OCI-LY1 (cell line): ENCODE measurements at regions not wholly inside any gene's neighbourhood (a gene's known extent, or its start where the extent isn't known, plus 50 kb on each side); places are given as distances from the start of the nearest gene placed in this dataset.
"Not testable (repeated sequence)": the region's sequence is repeated elsewhere in the genome, so short reads cannot be mapped to it uniquely, and the experiment has no call there.

Experiments
- H2AFZ ChIP-seq: fragments of 200-600 bp; sonication (generic), shearing (Covaris generic); 2 replicates; pipeline ENCODE4 v1.6.0; 2014; ENCODE audit warnings: antibody characterized with exemption, mild to moderate bottlenecking, low read length
- H3F3A ChIP-seq: fragments of 200-600 bp; sonication (generic), shearing (Covaris generic); 2 replicates; pipeline ENCODE4 v1.6.0; 2014; ENCODE audit warnings: mild to moderate bottlenecking, antibody characterized with exemption, low read length, moderate library complexity; ENCODE audit not compliant: insufficient read depth
- H3K27ac ChIP-seq: fragments of 200-600 bp; sonication (generic); 2 replicates; pipeline ENCODE4 v1.5.1; 2014; ENCODE audit warnings: low read length, mixed run types, mild to moderate bottlenecking, low read depth; ENCODE audit not compliant: poor library complexity, severe bottlenecking
- H3K27me3 ChIP-seq: fragments of 200-600 bp; sonication (generic); 2 replicates; pipeline ENCODE4 v1.6.0; 2014; ENCODE audit warnings: antibody characterized with exemption, mild to moderate bottlenecking, low read length, moderate library complexity; ENCODE audit not compliant: insufficient read depth
- H3K36me3 ChIP-seq: fragments of 200-600 bp; sonication (generic); 2 replicates; pipeline ENCODE4 v1.6.1; 2014; ENCODE audit warnings: mild to moderate bottlenecking, antibody characterized with exemption, low read length, moderate library complexity, mixed read lengths; ENCODE audit not compliant: insufficient read depth
- H3K4me1 ChIP-seq: fragments of 200-600 bp; sonication (generic); 2 replicates; pipeline ENCODE4 v1.5.1; 2014; ENCODE audit warnings: mild to moderate bottlenecking, low read length, moderate library complexity; ENCODE audit not compliant: insufficient read depth, severe bottlenecking
- H3K4me2 ChIP-seq: fragments of 200-600 bp; sonication (generic), shearing (Covaris generic); 2 replicates; pipeline ENCODE4 v1.6.1; 2014; ENCODE audit warnings: low read length
- H3K4me3 ChIP-seq: fragments of 200-600 bp; sonication (generic); 2 replicates; pipeline ENCODE4 v1.5.1; 2014; ENCODE audit warnings: low read length, low read depth, mild to moderate bottlenecking, mixed read lengths; ENCODE audit not compliant: poor library complexity, severe bottlenecking
- H3K79me2 ChIP-seq: fragments of 200-600 bp; shearing (Covaris generic); 2 replicates; pipeline ENCODE4 v1.6.1; 2016; ENCODE audit warnings: mixed run types, low read length, mixed read lengths; ENCODE audit not compliant: insufficient read depth
- H3K9ac ChIP-seq: fragments of 200-600 bp; sonication (generic), shearing (Covaris generic); 2 replicates; pipeline ENCODE4 v1.6.1; 2014; ENCODE audit warnings: mild to moderate bottlenecking, low read length, mixed read lengths
- H3K9me2 ChIP-seq: fragments of 200-600 bp; sonication (generic), shearing (Covaris generic); 2 replicates; pipeline ENCODE4 v1.6.1; 2014; ENCODE audit warnings: low read depth, mild to moderate bottlenecking, low read length, mixed read lengths
- H3K9me3 ChIP-seq: fragments of 200-600 bp; shearing (Covaris generic); 2 replicates; pipeline ENCODE4 v1.6.1; 2014; ENCODE audit warnings: low read length, mixed read lengths
- H4K20me1 ChIP-seq: fragments of 200-600 bp; sonication (generic), shearing (Covaris generic); 2 replicates; pipeline ENCODE4 v1.6.0; 2016; ENCODE audit warnings: mild to moderate bottlenecking, low read length; ENCODE audit not compliant: insufficient read depth
- CTCF ChIP-seq: fragments of 200-600 bp; sonication (generic), shearing (Covaris generic); IDR thresholded peaks from 2 replicates; pipeline ENCODE4 v1.5.1; 2017; ENCODE audit warnings: mild to moderate bottlenecking, antibody characterized with exemption, low read length, moderate library complexity, mixed read lengths
- EZH2 ChIP-seq: fragments of 200-600 bp; sonication (generic), shearing (Covaris generic); IDR thresholded peaks from 2 replicates; pipeline ENCODE4 v1.8.0; 2017; ENCODE audit warnings: borderline replicate concordance, mixed run types, mild to moderate bottlenecking, antibody characterized with exemption, low read length, moderate library complexity, mixed read lengths

- Histone ChIP-seq H3K9me3 (no peaks in the 10 kb centered on the region), H4K20me1 (no peaks in the 10 kb centered on the region), H3K36me3 (no peaks in the 10 kb centered on the region), H3K4me3 (no peak overlapping the region), H3F3A (no peaks in the 10 kb centered on the region), H3K27ac (no peak overlapping the region), H3K4me2 (no peak overlapping the region), H3K9ac (no peak overlapping the region), H3K4me1 (no peaks in the 10 kb centered on the region), H3K9me2 (no peaks in the 10 kb centered on the region), H3K27me3 (no peaks in the 10 kb centered on the region), H2AFZ (no peak overlapping the region), H3K79me2 (no peaks in the 10 kb centered on the region)
- TF ChIP-seq CTCF (no peak), EZH2 (no peak)
Measured at GRCh38 chr5:174491761-174492350, 232.5 kb upstream of the MSX2 start.

GRCh38 chr5:174493530-174493929 lies 230.9 kb upstream of the MSX2 start:
- H3K4me2 ChIP-seq = no peak overlapping the region
- H2AFZ ChIP-seq = no peak overlapping the region
- no peak for TF ChIP-seq EZH2
- TF ChIP-seq CTCF = no peak
- no peaks in the 10 kb centered on the region for H3K9me3 ChIP-seq
- no peaks in the 10 kb centered on the region for H3K27me3 ChIP-seq
- H3K4me3 ChIP-seq = no peak overlapping the region
- no peaks in the 10 kb centered on the region for H3F3A ChIP-seq
- H3K79me2 ChIP-seq = no peaks in the 10 kb centered on the region
- no peaks in the 10 kb centered on the region for H3K36me3 ChIP-seq
- H4K20me1 ChIP-seq = no peaks in the 10 kb centered on the region
- no peaks in the 10 kb centered on the region for H3K9me2 ChIP-seq
- no peaks in the 10 kb centered on the region for H3K4me1 ChIP-seq
- H3K27ac ChIP-seq = no peak overlapping the region
- H3K9ac ChIP-seq = no peak overlapping the region

- H3K79me2 ChIP-seq, H3K9ac ChIP-seq, H3K36me3 ChIP-seq, H3K4me3 ChIP-seq, H3K27me3 ChIP-seq, H3K9me3 ChIP-seq, H2AFZ ChIP-seq, H3K9me2 ChIP-seq, H3K4me1 ChIP-seq, H3K4me2 ChIP-seq, H3F3A ChIP-seq, H3K27ac ChIP-seq, H4K20me1 ChIP-seq: not testable (repeated sequence)
Measured at GRCh38 chr5:174497939-174498338, 226.4 kb upstream of the MSX2 start.

GRCh38 chr5:174498575-174498974 lies 225.8 kb upstream of the MSX2 start:
- H3K9me3 ChIP-seq, H4K20me1 ChIP-seq, H3K27me3 ChIP-seq, H3K4me1 ChIP-seq, H3K36me3 ChIP-seq, H2AFZ ChIP-seq, H3F3A ChIP-seq, H3K27ac ChIP-seq, H3K9me2 ChIP-seq, H3K4me3 ChIP-seq, H3K79me2 ChIP-seq, H3K4me2 ChIP-seq, H3K9ac ChIP-seq: not testable (repeated sequence)
